ENCODE measurements at regions not wholly inside any gene's neighbourhood (a gene's known extent, or its start where the extent isn't known, plus 50 kb on each side); places are given as distances from the start of the nearest gene placed in this dataset.

DNA sequence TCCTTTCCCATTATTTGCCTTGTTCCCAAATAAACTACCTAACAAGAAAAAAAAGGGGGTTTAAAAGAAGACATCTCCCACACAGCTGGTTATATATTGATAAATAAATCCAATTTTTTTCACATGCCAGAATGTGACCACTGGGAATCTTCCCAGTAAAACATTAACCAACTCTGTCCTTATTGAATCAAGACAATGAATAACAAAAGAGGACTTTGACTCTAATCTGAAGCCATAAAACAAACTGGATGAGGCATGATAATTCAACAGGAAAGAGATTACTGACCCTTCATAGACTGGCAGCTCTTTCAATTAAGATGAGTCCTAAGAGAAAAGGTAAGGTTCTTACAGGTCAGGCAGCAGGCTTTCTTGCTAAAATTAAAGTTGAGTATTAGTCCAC lies 165.8 kb upstream of the CDH6 start (continued):
- TF ChIP-seq ZNF331 (CRISPR knock-in tag; IDR thresholded peaks at IDR 0.05; ENCODE audit: low read depth) = no peak
- TF ChIP-seq POLR2AphosphoS5 (IDR thresholded peaks at IDR 0.05; ENCODE audit: low read depth) = no peak
- no peak for TF ChIP-seq EZH2phosphoT487 (IDR thresholded peaks at IDR 0.05; ENCODE audit: unreplicated experiment)
- no peak for TF ChIP-seq CTCF (conservative IDR thresholded peaks at IDR 0.05; ENCODE audit: low read depth in 2 of 2)
- no peak for TF ChIP-seq STAT1 (IDR thresholded peaks at IDR 0.05; ENCODE audit: unreplicated experiment)
- no peak for TF ChIP-seq EZH2 (IDR thresholded peaks at IDR 0.05; ENCODE audit: low read depth, unreplicated experiment)

- Histone ChIP-seq H3K4me3 (no peak overlapping the region), H3K4me1 (ENCODE audit: insufficient read depth) (0 out of 2 replicates have a peak, but pooled peaks cover 8% of the 10 kb centered on the region), H3F3A (replicated peaks; ENCODE audit: low read depth) (no peaks in the 10 kb centered on the region), H3K36me3 (ENCODE audit: insufficient read depth) (no peaks in the 10 kb centered on the region), H3K27ac (ENCODE audit: low read depth) (no peak overlapping the region), H3K79me2 (replicated peaks; ENCODE audit: insufficient read depth) (no peaks in the 10 kb centered on the region), H3K27me3 (ENCODE audit: insufficient read depth) (no peaks in the 10 kb centered on the region), H3K4me2 (no peak overlapping the region), H4K20me1 (replicated peaks; ENCODE audit: insufficient read depth) (no peaks in the 10 kb centered on the region), H3K9me2 (ENCODE audit: insufficient read depth) (0 out of 2 replicates have a peak, but pooled peaks cover 7% of the 10 kb centered on the region), H2AFZ (no peak overlapping the region)
- no peaks in the 10 kb centered on the region for H3K9me3 Mint-ChIP-seq
- H3K36me3 Mint-ChIP-seq (ENCODE audit: low read depth) = no peaks in the 10 kb centered on the region
- no peak overlapping the region for H3K4me3 Mint-ChIP-seq
- no peak overlapping the region for H3K27ac Mint-ChIP-seq
- no peak for DNase-seq (ENCODE audit: low spot score)
- no peak for ATAC-seq
- H3K27me3 Mint-ChIP-seq (ENCODE audit: insufficient read depth, low read depth, poor library complexity) = peaks cover 3% of the 10 kb centered on the region
- H3K4me1 Mint-ChIP-seq = 0 out of 3 replicates have a peak, but pooled peaks cover 3% of the 10 kb centered on the region
- no peak for TF ChIP-seq CREB1 (CRISPR knock-in tag; IDR thresholded peaks at IDR 0.05; ENCODE audit: low read depth)
- no peak for TF ChIP-seq NANOG (IDR thresholded peaks at IDR 0.05; ENCODE audit: borderline replicate concordance)
- TF ChIP-seq POLR2AphosphoS5 (IDR thresholded peaks at IDR 0.05; ENCODE audit: low read depth) = no peak
- no peak for TF ChIP-seq CTCF (conservative IDR thresholded peaks at IDR 0.05; ENCODE audit: low read depth in 2 of 2)
- TF ChIP-seq ZNF331 (CRISPR knock-in tag; IDR thresholded peaks at IDR 0.05; ENCODE audit: low read depth) = no peak
- no peak for TF ChIP-seq ETS1 (IDR thresholded peaks at IDR 0.05)
- TF ChIP-seq REST (IDR thresholded peaks at IDR 0.05; ENCODE audit: unreplicated experiment) = no peak
- no peak for TF ChIP-seq ZNF114 (CRISPR knock-in tag; IDR thresholded peaks at IDR 0.05)
Measured at GRCh38 chr5:31023105-31023504, 170.4 kb upstream of the CDH6 start.

All from GM23338 (cell line).